ENCODE measurements at regions not wholly inside any gene's neighbourhood (a gene's known extent, or its start where the extent isn't known, plus 50 kb on each side); places are given as distances from the start of the nearest gene placed in this dataset.

GRCh38 chr11:116509551-116509950, 263.2 kb downstream of the BUD13 start:
- Mint-ChIP-seq H3K9me3 (no peaks in the 10 kb centered on the region), H3K4me1 (peaks cover 22% of the 10 kb centered on the region), H3K27me3 (ENCODE audit: low read depth) (peaks cover 23% of the 10 kb centered on the region), H3K4me3 (no peak overlapping the region), H3K27ac (ENCODE audit: unreplicated experiment) (no peak overlapping the region), H3K36me3 (ENCODE audit: low read depth) (no peaks in the 10 kb centered on the region)
- no peak for TF ChIP-seq CTCF (conservative IDR thresholded peaks at IDR 0.05)
- DNase-seq (ENCODE audit: low read depth, low spot score) = no peak

GRCh38 chr11:116507849-116508695, 264.7 kb downstream of the BUD13 start:
- no peak for TF ChIP-seq CTCF (conservative IDR thresholded peaks at IDR 0.05)
- no peaks in the 10 kb centered on the region for H3K36me3 Mint-ChIP-seq (ENCODE audit: low read depth)
- no peaks in the 10 kb centered on the region for H3K9me3 Mint-ChIP-seq
- no peak overlapping the region for H3K4me3 Mint-ChIP-seq
- H3K27me3 Mint-ChIP-seq (ENCODE audit: low read depth) = peaks cover 31% of the 10 kb centered on the region
- no peak overlapping the region for H3K27ac Mint-ChIP-seq (ENCODE audit: unreplicated experiment)
- H3K4me1 Mint-ChIP-seq = peaks cover 29% of the 10 kb centered on the region
- DNase-seq (ENCODE audit: low read depth, low spot score) = no peak

GRCh38 chr11:116507016-116507415, 265.8 kb downstream of the BUD13 start:
- Mint-ChIP-seq H3K4me1 (peaks cover 33% of the 10 kb centered on the region), H3K9me3 (no peaks in the 10 kb centered on the region), H3K27ac (ENCODE audit: unreplicated experiment) (no peak overlapping the region), H3K27me3 (ENCODE audit: low read depth) (peaks cover 38% of the 10 kb centered on the region), H3K36me3 (ENCODE audit: low read depth) (no peaks in the 10 kb centered on the region), H3K4me3 (no peak overlapping the region)
- no peak for DNase-seq (ENCODE audit: low read depth, low spot score)
- TF ChIP-seq CTCF (conservative IDR thresholded peaks at IDR 0.05) = no peak

- H3K36me3 Mint-ChIP-seq (ENCODE audit: low read depth) = no peaks in the 10 kb centered on the region
- DNase-seq (ENCODE audit: low read depth, low spot score) = no peak
- TF ChIP-seq CTCF (conservative IDR thresholded peaks at IDR 0.05) = no peak
- H3K9me3 Mint-ChIP-seq = no peaks in the 10 kb centered on the region
- H3K4me1 Mint-ChIP-seq = peaks cover 39% of the 10 kb centered on the region
- H3K4me3 Mint-ChIP-seq = no peak overlapping the region
- no peak overlapping the region for H3K27ac Mint-ChIP-seq (ENCODE audit: unreplicated experiment)
- peaks cover 44% of the 10 kb centered on the region for H3K27me3 Mint-ChIP-seq (ENCODE audit: low read depth)
These were observed 266.4 kb downstream of the BUD13 start for GRCh38 chr11:116506263-116506825.

GRCh38 chr11:116505298-116506262, 267.2 kb downstream of the BUD13 start:
- peaks cover 50% of the 10 kb centered on the region for H3K27me3 Mint-ChIP-seq (ENCODE audit: low read depth)
- no peak overlapping the region for H3K4me3 Mint-ChIP-seq
- no peak overlapping the region for H3K27ac Mint-ChIP-seq (ENCODE audit: unreplicated experiment)
- no peaks in the 10 kb centered on the region for H3K9me3 Mint-ChIP-seq
- TF ChIP-seq CTCF (conservative IDR thresholded peaks at IDR 0.05) = no peak
- DNase-seq (ENCODE audit: low read depth, low spot score) = no peak
- H3K4me1 Mint-ChIP-seq = peaks cover 44% of the 10 kb centered on the region
- no peaks in the 10 kb centered on the region for H3K36me3 Mint-ChIP-seq (ENCODE audit: low read depth)
